ENCODE measurements at regions not wholly inside any gene's neighbourhood (a gene's known extent, or its start where the extent isn't known, plus 50 kb on each side); places are given as distances from the start of the nearest gene placed in this dataset.

DNA sequence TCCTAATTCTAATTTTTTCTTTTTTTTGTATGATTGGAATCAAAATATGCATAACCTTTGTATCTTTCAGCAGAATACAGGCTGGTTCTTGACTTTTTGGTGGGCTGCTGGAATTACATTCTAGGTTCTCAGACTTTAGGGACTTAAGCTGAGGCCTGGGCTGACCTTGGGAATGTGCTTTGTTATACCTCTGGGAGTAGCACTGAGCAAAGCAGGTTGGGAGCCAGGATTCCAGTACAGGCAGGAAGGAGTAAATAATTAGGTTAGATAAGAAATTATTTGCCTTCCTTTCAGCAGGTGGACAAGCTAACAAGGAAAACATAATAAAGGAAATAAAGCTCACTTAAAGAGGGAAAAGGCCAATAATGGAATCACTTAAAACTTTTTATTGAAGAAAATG, 49.9 kb upstream of the SLC4A4 start:
- Histone ChIP-seq H3K4me3 (no peak overlapping the region), H3K27me3 (no peaks in the 10 kb centered on the region), H3K4me1 (no peaks in the 10 kb centered on the region), H3K9me3 (no peaks in the 10 kb centered on the region), H3K36me3 (no peaks in the 10 kb centered on the region), H3K27ac (no peak overlapping the region)
- intact Hi-C loops (cut with DNase I), result no loop called here
- TF ChIP-seq, protein P1, sequence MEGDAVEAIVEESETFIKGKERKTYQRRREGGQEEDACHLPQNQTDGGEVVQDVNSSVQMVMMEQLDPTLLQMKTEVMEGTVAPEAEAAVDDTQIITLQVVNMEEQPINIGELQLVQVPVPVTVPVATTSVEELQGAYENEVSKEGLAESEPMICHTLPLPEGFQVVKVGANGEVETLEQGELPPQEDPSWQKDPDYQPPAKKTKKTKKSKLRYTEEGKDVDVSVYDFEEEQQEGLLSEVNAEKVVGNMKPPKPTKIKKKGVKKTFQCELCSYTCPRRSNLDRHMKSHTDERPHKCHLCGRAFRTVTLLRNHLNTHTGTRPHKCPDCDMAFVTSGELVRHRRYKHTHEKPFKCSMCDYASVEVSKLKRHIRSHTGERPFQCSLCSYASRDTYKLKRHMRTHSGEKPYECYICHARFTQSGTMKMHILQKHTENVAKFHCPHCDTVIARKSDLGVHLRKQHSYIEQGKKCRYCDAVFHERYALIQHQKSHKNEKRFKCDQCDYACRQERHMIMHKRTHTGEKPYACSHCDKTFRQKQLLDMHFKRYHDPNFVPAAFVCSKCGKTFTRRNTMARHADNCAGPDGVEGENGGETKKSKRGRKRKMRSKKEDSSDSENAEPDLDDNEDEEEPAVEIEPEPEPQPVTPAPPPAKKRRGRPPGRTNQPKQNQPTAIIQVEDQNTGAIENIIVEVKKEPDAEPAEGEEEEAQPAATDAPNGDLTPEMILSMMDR (IDR thresholded peaks at IDR 0.05), result no peak
- ATAC-seq (no peak), DNase-seq (no peak)

Measured in upper lobe of right lung (tissue), 1 donor.